ENCODE measurements at regions not wholly inside any gene's neighbourhood (a gene's known extent, or its start where the extent isn't known, plus 50 kb on each side); places are given as distances from the start of the nearest gene placed in this dataset.

DNA sequence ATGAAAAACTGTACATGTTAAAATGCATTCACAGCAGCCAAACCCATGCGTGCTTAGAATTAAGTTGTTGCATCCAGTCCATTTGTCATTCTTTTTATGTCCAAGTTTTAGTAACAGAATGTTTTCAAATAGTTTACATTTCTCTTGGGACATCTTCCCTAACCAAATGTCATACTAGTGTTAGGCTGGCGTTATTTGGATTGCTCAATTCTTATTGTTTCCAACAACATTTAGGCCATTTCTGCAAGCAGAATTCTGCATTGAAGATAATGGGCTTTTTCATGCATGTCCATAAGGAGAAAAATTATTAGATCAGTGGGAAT is 203.0 kb downstream of the HIBADH start:
- DNase-seq (ENCODE audit: low spot score) = no peak

DNA sequence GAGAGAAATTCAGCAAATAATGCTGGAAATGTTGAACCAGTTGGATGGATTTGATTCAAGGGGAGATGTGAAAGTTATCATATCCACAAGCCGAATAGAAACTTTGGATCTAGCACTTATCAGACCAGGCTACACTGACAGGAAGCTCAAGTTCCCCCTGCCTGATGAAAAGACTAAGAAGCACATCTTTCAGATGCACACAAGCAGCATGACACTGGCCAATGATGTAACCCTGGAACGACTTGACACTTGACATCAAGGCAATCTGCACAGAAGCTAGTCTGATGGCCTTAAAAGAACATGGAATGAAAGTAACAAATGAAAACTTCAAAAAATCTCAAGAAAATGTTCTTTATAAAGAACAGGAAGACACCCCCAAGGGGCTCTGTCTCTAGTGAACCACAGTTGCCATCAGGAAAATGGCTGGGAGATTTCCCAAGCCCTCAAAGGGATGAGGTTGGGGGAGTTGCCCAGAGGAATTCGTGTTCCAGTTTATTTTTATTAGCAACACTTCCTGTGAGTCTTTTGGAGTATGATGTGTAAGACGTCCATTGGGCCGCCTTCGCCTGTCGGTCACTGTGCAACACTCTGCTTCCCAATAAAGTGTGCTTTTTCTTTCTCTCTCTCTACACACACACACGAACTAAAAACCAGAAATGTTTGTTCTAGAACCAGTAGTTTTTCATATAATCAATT is 200.0 kb downstream of the HIBADH start:
- no peak for DNase-seq (ENCODE audit: low spot score)

DNA sequence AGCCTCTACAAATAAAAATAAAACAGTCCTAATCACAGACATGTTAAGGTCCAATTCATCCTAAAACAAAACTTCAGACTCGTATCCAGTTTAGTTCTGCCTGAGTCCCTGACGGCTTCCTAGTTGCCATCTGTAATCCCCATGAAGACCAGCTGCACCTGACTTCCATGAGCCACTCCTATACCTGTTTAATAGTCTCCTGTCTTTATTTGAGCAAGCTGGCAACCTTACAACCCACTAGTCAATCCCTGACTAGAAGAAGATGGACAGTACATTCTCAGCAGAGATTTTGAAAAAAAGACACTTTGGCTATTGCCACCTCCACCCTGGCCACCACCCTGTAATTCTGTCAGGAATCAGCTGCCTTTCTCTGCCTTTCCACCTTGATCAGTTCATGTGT is 197.7 kb downstream of the HIBADH start:
- no peak for DNase-seq (ENCODE audit: low spot score)

DNA sequence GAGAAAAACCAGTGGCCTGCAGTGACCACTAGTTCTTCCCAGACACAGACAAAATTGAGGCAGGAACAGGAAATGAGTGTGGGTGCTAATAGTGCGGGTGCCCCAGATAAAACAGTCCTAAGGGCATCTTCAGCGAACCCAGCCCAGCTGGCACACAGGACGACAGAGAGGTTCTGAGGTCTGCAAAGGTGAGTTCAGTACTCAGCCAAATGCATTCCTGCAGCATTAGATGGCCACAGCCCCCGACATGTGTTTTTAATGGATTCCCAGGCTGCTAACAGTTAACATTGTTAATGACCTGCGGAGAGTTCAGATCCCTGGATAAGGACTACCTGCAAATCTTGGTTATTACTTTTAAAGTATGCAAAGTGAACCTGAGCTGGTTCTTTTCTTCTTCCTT is 196.0 kb downstream of the HIBADH start:
- no peak for DNase-seq (ENCODE audit: low spot score)

DNA sequence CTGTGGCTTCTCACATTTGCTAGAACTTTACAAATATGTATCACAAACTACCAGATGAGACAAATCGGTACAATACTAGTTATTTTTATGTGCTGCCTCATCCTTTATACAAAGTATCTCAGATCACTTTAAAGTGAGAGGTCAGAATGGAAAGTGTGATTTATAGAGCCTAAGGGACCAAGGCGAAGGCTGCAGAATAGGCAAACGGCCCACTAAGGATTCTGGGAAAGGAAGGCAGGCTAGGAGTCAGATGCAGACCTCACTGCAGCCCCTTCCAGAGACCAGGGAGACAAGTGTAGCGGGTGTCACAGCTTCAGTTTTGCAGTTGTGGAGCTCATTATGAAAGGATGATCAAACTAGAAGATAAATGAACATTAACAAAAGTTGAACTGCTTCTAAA is 190.6 kb downstream of the HIBADH start:
- DNase-seq (ENCODE audit: low spot score) = no peak

Measured in globus pallidus (tissue), 1 donor.